Skin epidermis (tissue), 12 donors: ENCODE measurements at regions not wholly inside any gene's neighbourhood (a gene's known extent, or its start where the extent isn't known, plus 50 kb on each side); places are given as distances from the start of the nearest gene placed in this dataset.
"Not testable (repeated sequence)": the region's sequence is repeated elsewhere in the genome, so short reads cannot be mapped to it uniquely, and the experiment has no call there.

Source experiments
- H3K27ac ChIP-seq, 21 experiments: fragments of 200-600 bp; sonication (generic) in 11 of 21; one replicate each; pipeline ENCODE4 v1.5.0; 2020; ENCODE audit warnings: mild to moderate bottlenecking in 3 of 21, inconsistent platforms in 2 of 21, moderate library complexity in 2 of 21
- H3K4me3 ChIP-seq, 7 experiments: fragments of 200-600 bp; sonication (generic) in 2 of 7; one replicate each; pipeline ENCODE4 v1.5.0; 2020; ENCODE audit warnings: inconsistent platforms in 2 of 7, mild to moderate bottlenecking in 2 of 7, moderate library complexity in 1 of 7

GRCh38 chr21:25490742-25491141 lies 116.5 kb downstream of the MRPL39 start:
- no peak overlapping the region for H3K4me3 ChIP-seq
- H3K27ac ChIP-seq: no peak overlapping the region

- no peak overlapping the region for H3K4me3 ChIP-seq
Measured at GRCh38 chr21:25489673-25490072, 117.6 kb downstream of the MRPL39 start.

GRCh38 chr21:25487046-25487594 lies 120.2 kb downstream of the MRPL39 start:
- H3K4me3 ChIP-seq: no peak overlapping the region
- no peak overlapping the region for H3K27ac ChIP-seq

More at GRCh38 chr21:25489673-25490072, 117.6 kb downstream of the MRPL39 start:
- H3K27ac ChIP-seq: no peak overlapping the region

GRCh38 chr21:25485914-25486313 lies 121.4 kb downstream of the MRPL39 start:
- Histone ChIP-seq H3K27ac (no peak overlapping the region), H3K4me3 (no peak overlapping the region)

- Histone ChIP-seq H3K4me3 (no peak overlapping the region), H3K27ac (no peak overlapping the region)
Measured at GRCh38 chr21:25467896-25468295, 139.4 kb downstream of the MRPL39 start.

- H3K27ac ChIP-seq, H3K4me3 ChIP-seq: not testable (repeated sequence)
Measured at GRCh38 chr21:25467071-25467470, 140.2 kb downstream of the MRPL39 start.

GRCh38 chr21:25466470-25466869 lies 140.8 kb downstream of the MRPL39 start:
- no peak overlapping the region for H3K27ac ChIP-seq
- H3K4me3 ChIP-seq: no peak overlapping the region

- no peak overlapping the region for H3K4me3 ChIP-seq
Measured at GRCh38 chr21:25465263-25465662, 142.0 kb downstream of the MRPL39 start.

GRCh38 chr21:25464275-25464674 lies 143.0 kb downstream of the MRPL39 start:
- no peak overlapping the region for H3K27ac ChIP-seq
- H3K4me3 ChIP-seq: no peak overlapping the region

More at GRCh38 chr21:25465263-25465662, 142.0 kb downstream of the MRPL39 start:
- H3K27ac ChIP-seq: no peak overlapping the region

GRCh38 chr21:25462517-25462971 lies 144.7 kb downstream of the MRPL39 start:
- no peak overlapping the region for H3K27ac ChIP-seq

GRCh38 chr21:25461725-25462124 lies 145.6 kb downstream of the MRPL39 start:
- Histone ChIP-seq H3K4me3 (no peak overlapping the region), H3K27ac (no peak overlapping the region)

More at GRCh38 chr21:25462517-25462971, 144.7 kb downstream of the MRPL39 start:
- no peak overlapping the region for H3K4me3 ChIP-seq

GRCh38 chr21:25459993-25460392 lies 147.3 kb downstream of the MRPL39 start:
- no peak overlapping the region for H3K27ac ChIP-seq
- H3K4me3 ChIP-seq: no peak overlapping the region

GRCh38 chr21:25459365-25459764 lies 147.9 kb downstream of the MRPL39 start:
- no peak overlapping the region for H3K27ac ChIP-seq
- H3K4me3 ChIP-seq: no peak overlapping the region

- no peak overlapping the region for H3K4me3 ChIP-seq
- H3K27ac ChIP-seq: peak overlapping the region in 1 of 21 experiments; percentile 71
Measured at GRCh38 chr21:25458484-25458883, 148.8 kb downstream of the MRPL39 start.

- no peak overlapping the region for H3K4me3 ChIP-seq
- H3K27ac ChIP-seq: peak overlapping the region in 2 of 21 experiments; percentile 1 to 71
Measured at GRCh38 chr21:25457946-25458345, 149.3 kb downstream of the MRPL39 start.

GRCh38 chr21:25457411-25457810 lies 149.9 kb downstream of the MRPL39 start:
- peak overlapping the region in 3 of 21 experiments; percentile 32 to 71 (median 55) for H3K27ac ChIP-seq

GRCh38 chr21:25456672-25457071 lies 150.6 kb downstream of the MRPL39 start:
- Histone ChIP-seq H3K27ac (peak overlapping the region in 4 of 21 experiments; percentile 30 to 71 (median 44)), H3K4me3 (no peak overlapping the region)

More at GRCh38 chr21:25457411-25457810, 149.9 kb downstream of the MRPL39 start:
- no peak overlapping the region for H3K4me3 ChIP-seq

GRCh38 chr21:25453524-25453923 lies 153.8 kb downstream of the MRPL39 start:
- H3K27ac ChIP-seq: no peak overlapping the region
- H3K4me3 ChIP-seq: no peak overlapping the region

- no peak overlapping the region for H3K4me3 ChIP-seq
- H3K27ac ChIP-seq: no peak overlapping the region
Measured at GRCh38 chr21:25449950-25450349, 157.3 kb downstream of the MRPL39 start.

GRCh38 chr21:25441835-25442234 lies 165.4 kb downstream of the MRPL39 start:
- H3K4me3 ChIP-seq: no peak overlapping the region
- H3K27ac ChIP-seq: no peak overlapping the region

- H3K27ac ChIP-seq, H3K4me3 ChIP-seq: not testable (repeated sequence)
Measured at GRCh38 chr21:25437465-25437864, 169.8 kb downstream of the MRPL39 start.

GRCh38 chr21:25428537-25428936 lies 178.7 kb downstream of the MRPL39 start:
- Histone ChIP-seq H3K4me3 (no peak overlapping the region), H3K27ac (no peak overlapping the region)
